GM23248 (cell line): ENCODE measurements at regions not wholly inside any gene's neighbourhood (a gene's known extent, or its start where the extent isn't known, plus 50 kb on each side); places are given as distances from the start of the nearest gene placed in this dataset.

Experiments
- EZH2 ChIP-seq: fragments of 200-600 bp; sonication (generic); IDR thresholded peaks from 2 replicates; pipeline ENCODE4 v1.6.1; 2018; ENCODE audit warnings: antibody characterized with exemption, mild to moderate bottlenecking; ENCODE audit not compliant: insufficient read depth, poor library complexity, severe bottlenecking
- EZH2phosphoT487 ChIP-seq: fragments of 200-600 bp; sonication (generic); IDR thresholded peaks from 2 replicates; pipeline ENCODE4 v1.6.1; 2018; ENCODE audit warnings: antibody characterized with exemption, moderate library complexity, mild to moderate bottlenecking, low read depth; ENCODE audit not compliant: insufficient read depth

DNA sequence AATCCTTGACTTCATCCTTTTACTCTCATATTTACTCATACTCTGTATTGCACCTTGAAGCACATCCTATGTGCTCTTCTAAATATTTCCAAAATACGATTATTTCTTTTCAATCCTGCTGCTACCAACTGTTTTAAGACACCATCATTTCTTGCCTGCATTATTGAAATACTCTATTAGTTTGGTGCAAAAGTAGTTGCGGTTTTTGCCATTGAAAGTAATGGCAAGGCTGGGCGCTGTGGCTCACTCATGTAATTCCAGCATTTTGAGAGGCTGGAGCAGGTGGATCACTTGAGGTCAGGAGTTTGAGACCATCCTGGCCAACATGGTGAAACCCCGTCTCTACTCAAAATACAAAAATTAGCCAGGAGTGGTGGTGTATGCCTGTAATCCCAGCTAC lies 412.5 kb downstream of the KCNH5 start:
- TF ChIP-seq EZH2, result no peak
- no peak for TF ChIP-seq EZH2phosphoT487
